ENCODE measurements at regions not wholly inside any gene's neighbourhood (a gene's known extent, or its start where the extent isn't known, plus 50 kb on each side); places are given as distances from the start of the nearest gene placed in this dataset.

DNA sequence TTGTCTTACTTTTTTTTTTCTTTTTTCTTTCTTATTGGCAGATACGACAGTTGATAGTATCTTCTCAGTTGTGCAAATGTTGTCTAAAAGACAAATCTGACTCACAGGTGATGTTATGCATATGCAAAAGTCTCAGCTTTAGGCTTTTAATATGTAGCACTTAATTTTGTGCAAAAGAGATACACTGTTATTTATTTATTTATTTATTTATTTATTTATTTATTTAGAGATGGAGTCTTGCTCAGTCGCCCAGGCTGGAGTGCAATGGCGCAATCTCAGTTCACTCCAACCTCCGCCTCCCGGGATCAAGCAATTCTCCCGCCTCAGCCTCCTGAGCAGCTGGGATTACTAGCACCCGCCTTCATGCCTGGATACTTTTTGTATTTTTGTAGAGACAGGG, 383.9 kb upstream of the PCDH9 start:
- CTCF ChIA-PET, result no interaction called here
- in situ Hi-C loops (cut with MboI), result no loop called here
- BruUV-seq (replicated peaks), result no TSS peak
- ATAC-seq, result no peak
- SMC1A ChIA-PET (ENCODE audit: uncharacterized antibody, unreplicated experiment), result no interaction called here
- no peaks in the 10 kb centered on the region for H3K36me3 ChIP-seq (ENCODE audit: control insufficient read depth in 2 of 2, insufficient read depth in 2 of 2, low read length in 1 of 2)
- no peak for FAIRE-seq
- H3K4me2 ChIP-seq (ENCODE audit: control insufficient read depth, insufficient read depth), result no peak overlapping the region
- DNase-seq (ENCODE audit: low read depth, low spot score), result no peak
- no peak overlapping the region for H3K4me3 ChIP-seq
- H3K79me2 ChIP-seq (ENCODE audit: control insufficient read depth, insufficient read depth, low read length), result no peaks in the 10 kb centered on the region
- H3K9me3 ChIP-seq (replicated peaks; ENCODE audit: control insufficient read depth, insufficient read depth, low read length), result no peaks in the 10 kb centered on the region
- H3K27me3 ChIP-seq (replicated peaks in 1 of 2; ENCODE audit: control insufficient read depth in 2 of 2, insufficient read depth in 2 of 2, low read length in 1 of 2), result no peaks in the 10 kb centered on the region
- no peak overlapping the region for H3K27ac ChIP-seq (ENCODE audit: control insufficient read depth, insufficient read depth)
- no peaks in the 10 kb centered on the region for H3K4me1 ChIP-seq (ENCODE audit: control insufficient read depth, insufficient read depth, low read length)
- intact Hi-C loops (cut with micrococcal nuclease; ENCODE audit: unreplicated experiment), result no loop called here
- POLR2A ChIA-PET, result no interaction called here
- RAD21 ChIA-PET (ENCODE audit: unreplicated experiment), result no interaction called here
- 65% methylated on average over 7 of the region's 7 CpGs for WGBS (ENCODE audit: insufficient coverage, insufficient replicate concordance, low lambda C conversion rate, missing lambda C conversion rate)
- no peak overlapping the region for H2AFZ ChIP-seq (ENCODE audit: control insufficient read depth, low read depth, low read length)
- no peaks in the 10 kb centered on the region for H4K20me1 ChIP-seq (ENCODE audit: control insufficient read depth, insufficient read depth)
- no peak overlapping the region for H3K9ac ChIP-seq (ENCODE audit: control insufficient read depth, insufficient read depth, low read length)
- TF ChIP-seq POLR2AphosphoS2 (IDR thresholded peaks at IDR 0.05; ENCODE audit: low read depth, low read length) (no peak), KAT2A (conservative IDR thresholded peaks at IDR 0.05; ENCODE audit: control insufficient read depth, low read depth, low read length) (no peak), HDGF (IDR thresholded peaks at IDR 0.05) (no peak), FOXK2 (IDR thresholded peaks at IDR 0.05) (no peak), NR2C1 (IDR thresholded peaks at IDR 0.05) (no peak), EP300 (IDR thresholded peaks at IDR 0.05; ENCODE audit: borderline replicate concordance in 1 of 2, control insufficient read depth in 1 of 2, low read depth in 2 of 2, low read length in 2 of 2) (no peak), BCL11A (IDR thresholded peaks at IDR 0.05; ENCODE audit: low read depth, low read length) (no peak), CEBPB (IDR thresholded peaks at IDR 0.05; ENCODE audit: borderline replicate concordance in 1 of 2, low read depth in 2 of 2, low read length in 2 of 2) (no peak), CBX5 (IDR thresholded peaks at IDR 0.05; ENCODE audit: low read depth) (no peak), RB1 (IDR thresholded peaks at IDR 0.05; ENCODE audit: borderline replicate concordance) (no peak), CHD2 (IDR thresholded peaks at IDR 0.05; ENCODE audit: borderline replicate concordance, low read depth, low read length) (no peak), KDM1A (IDR thresholded peaks at IDR 0.05; ENCODE audit: borderline replicate concordance) (no peak)
- TF ChIP-seq, protein P1, sequence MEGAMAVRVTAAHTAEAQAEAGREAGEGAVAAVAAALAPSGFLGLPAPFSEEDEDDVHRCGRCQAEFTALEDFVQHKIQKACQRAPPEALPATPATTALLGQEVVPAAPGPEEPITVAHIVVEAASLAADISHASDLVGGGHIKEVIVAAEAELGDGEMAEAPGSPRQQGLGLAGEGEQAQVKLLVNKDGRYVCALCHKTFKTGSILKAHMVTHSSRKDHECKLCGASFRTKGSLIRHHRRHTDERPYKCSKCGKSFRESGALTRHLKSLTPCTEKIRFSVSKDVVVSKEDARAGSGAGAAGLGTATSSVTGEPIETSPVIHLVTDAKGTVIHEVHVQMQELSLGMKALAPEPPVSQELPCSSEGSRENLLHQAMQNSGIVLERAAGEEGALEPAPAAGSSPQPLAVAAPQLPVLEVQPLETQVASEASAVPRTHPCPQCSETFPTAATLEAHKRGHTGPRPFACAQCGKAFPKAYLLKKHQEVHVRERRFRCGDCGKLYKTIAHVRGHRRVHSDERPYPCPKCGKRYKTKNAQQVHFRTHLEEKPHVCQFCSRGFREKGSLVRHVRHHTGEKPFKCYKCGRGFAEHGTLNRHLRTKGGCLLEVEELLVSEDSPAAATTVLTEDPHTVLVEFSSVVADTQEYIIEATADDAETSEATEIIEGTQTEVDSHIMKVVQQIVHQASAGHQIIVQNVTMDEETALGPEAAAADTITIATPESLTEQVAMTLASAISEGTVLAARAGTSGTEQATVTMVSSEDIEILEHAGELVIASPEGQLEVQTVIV (IDR thresholded peaks at IDR 0.05; ENCODE audit: borderline replicate concordance, partially characterized antibody), result no peak
- TF ChIP-seq, protein P2, sequence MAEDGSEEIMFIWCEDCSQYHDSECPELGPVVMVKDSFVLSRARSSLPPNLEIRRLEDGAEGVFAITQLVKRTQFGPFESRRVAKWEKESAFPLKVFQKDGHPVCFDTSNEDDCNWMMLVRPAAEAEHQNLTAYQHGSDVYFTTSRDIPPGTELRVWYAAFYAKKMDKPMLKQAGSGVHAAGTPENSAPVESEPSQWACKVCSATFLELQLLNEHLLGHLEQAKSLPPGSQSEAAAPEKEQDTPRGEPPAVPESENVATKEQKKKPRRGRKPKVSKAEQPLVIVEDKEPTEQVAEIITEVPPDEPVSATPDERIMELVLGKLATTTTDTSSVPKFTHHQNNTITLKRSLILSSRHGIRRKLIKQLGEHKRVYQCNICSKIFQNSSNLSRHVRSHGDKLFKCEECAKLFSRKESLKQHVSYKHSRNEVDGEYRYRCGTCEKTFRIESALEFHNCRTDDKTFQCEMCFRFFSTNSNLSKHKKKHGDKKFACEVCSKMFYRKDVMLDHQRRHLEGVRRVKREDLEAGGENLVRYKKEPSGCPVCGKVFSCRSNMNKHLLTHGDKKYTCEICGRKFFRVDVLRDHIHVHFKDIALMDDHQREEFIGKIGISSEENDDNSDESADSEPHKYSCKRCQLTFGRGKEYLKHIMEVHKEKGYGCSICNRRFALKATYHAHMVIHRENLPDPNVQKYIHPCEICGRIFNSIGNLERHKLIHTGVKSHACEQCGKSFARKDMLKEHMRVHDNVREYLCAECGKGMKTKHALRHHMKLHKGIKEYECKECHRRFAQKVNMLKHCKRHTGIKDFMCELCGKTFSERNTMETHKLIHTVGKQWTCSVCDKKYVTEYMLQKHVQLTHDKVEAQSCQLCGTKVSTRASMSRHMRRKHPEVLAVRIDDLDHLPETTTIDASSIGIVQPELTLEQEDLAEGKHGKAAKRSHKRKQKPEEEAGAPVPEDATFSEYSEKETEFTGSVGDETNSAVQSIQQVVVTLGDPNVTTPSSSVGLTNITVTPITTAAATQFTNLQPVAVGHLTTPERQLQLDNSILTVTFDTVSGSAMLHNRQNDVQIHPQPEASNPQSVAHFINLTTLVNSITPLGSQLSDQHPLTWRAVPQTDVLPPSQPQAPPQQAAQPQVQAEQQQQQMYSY (CRISPR knock-in tag; IDR thresholded peaks at IDR 0.05), result no peak
- TF ChIP-seq, protein P3, sequence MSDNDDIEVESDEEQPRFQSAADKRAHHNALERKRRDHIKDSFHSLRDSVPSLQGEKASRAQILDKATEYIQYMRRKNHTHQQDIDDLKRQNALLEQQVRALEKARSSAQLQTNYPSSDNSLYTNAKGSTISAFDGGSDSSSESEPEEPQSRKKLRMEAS (IDR thresholded peaks at IDR 0.05; ENCODE audit: low read depth, low read length), result no peak
- TF ChIP-seq, protein P4, sequence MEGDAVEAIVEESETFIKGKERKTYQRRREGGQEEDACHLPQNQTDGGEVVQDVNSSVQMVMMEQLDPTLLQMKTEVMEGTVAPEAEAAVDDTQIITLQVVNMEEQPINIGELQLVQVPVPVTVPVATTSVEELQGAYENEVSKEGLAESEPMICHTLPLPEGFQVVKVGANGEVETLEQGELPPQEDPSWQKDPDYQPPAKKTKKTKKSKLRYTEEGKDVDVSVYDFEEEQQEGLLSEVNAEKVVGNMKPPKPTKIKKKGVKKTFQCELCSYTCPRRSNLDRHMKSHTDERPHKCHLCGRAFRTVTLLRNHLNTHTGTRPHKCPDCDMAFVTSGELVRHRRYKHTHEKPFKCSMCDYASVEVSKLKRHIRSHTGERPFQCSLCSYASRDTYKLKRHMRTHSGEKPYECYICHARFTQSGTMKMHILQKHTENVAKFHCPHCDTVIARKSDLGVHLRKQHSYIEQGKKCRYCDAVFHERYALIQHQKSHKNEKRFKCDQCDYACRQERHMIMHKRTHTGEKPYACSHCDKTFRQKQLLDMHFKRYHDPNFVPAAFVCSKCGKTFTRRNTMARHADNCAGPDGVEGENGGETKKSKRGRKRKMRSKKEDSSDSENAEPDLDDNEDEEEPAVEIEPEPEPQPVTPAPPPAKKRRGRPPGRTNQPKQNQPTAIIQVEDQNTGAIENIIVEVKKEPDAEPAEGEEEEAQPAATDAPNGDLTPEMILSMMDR (IDR thresholded peaks at IDR 0.05 in 2 of 3, conservative IDR thresholded peaks at IDR 0.05 in 1 of 3; ENCODE audit: control insufficient read depth in 2 of 3, extremely low read depth in 1 of 3, insufficient read depth in 1 of 3, low read depth in 3 of 3, low read length in 3 of 3), result no peak
